Activated T-cell treated with anti-CD3 and anti-CD28 coated beads, Interleukin-2, amount 50 U/mL, for 1 hour (primary cell): ENCODE measurements at regions not wholly inside any gene's neighbourhood (a gene's known extent, or its start where the extent isn't known, plus 50 kb on each side); places are given as distances from the start of the nearest gene placed in this dataset.
"Not testable (repeated sequence)": the region's sequence is repeated elsewhere in the genome, so short reads cannot be mapped to it uniquely, and the experiment has no call there.

Source experiments
- DNase-seq: peaks from one replicate; pipeline ENCODE4 v3.0.0-alpha.2; 2020

- no peak for DNase-seq
Measured at GRCh38 chr18:60060026-60060425, 160.2 kb downstream of the PMAIP1 start.

GRCh38 chr18:60059216-60059615, 159.4 kb downstream of the PMAIP1 start:
- DNase-seq, result no peak

GRCh38 chr18:60053747-60054304, 154.0 kb downstream of the PMAIP1 start:
- no peak for DNase-seq

- no peak for DNase-seq
Measured at GRCh38 chr18:60050821-60051220, 151.0 kb downstream of the PMAIP1 start.

GRCh38 chr18:60049172-60049571, 149.4 kb downstream of the PMAIP1 start:
- no peak for DNase-seq

- DNase-seq, result no peak
Measured at GRCh38 chr18:60047556-60047955, 147.8 kb downstream of the PMAIP1 start.

GRCh38 chr18:60044290-60045006, 144.7 kb downstream of the PMAIP1 start:
- no peak for DNase-seq

- DNase-seq, result no peak
Measured at GRCh38 chr18:60040971-60041370, 141.2 kb downstream of the PMAIP1 start.

GRCh38 chr18:60038731-60039130, 138.9 kb downstream of the PMAIP1 start:
- no peak for DNase-seq

GRCh38 chr18:60027397-60027796, 127.6 kb downstream of the PMAIP1 start:
- no peak for DNase-seq

- no peak for DNase-seq
Measured at GRCh38 chr18:60024857-60025256, 125.1 kb downstream of the PMAIP1 start.

GRCh38 chr18:60024345-60024744, 124.5 kb downstream of the PMAIP1 start:
- DNase-seq, result no peak

- DNase-seq, result no peak
Measured at GRCh38 chr18:60022671-60023276, 123.0 kb downstream of the PMAIP1 start.

GRCh38 chr18:60021556-60021955, 121.8 kb downstream of the PMAIP1 start:
- no peak for DNase-seq

GRCh38 chr18:60020107-60020925, 120.5 kb downstream of the PMAIP1 start:
- no peak for DNase-seq

GRCh38 chr18:60019463-60019840, 119.7 kb downstream of the PMAIP1 start:
- DNase-seq, result no peak

GRCh38 chr18:60018618-60019462, 119.0 kb downstream of the PMAIP1 start:
- DNase-seq, result no peak

GRCh38 chr18:60018134-60018533, 118.3 kb downstream of the PMAIP1 start:
- not testable (repeated sequence) for DNase-seq

GRCh38 chr18:60017371-60017770, 117.6 kb downstream of the PMAIP1 start:
- no peak for DNase-seq

GRCh38 chr18:60015826-60016225, 116.0 kb downstream of the PMAIP1 start:
- DNase-seq, result not testable (repeated sequence)

- not testable (repeated sequence) for DNase-seq
Measured at GRCh38 chr18:60013148-60013547, 113.4 kb downstream of the PMAIP1 start.

- no peak for DNase-seq
Measured at GRCh38 chr18:60010984-60011383, 111.2 kb downstream of the PMAIP1 start.

GRCh38 chr18:60010513-60010912, 110.7 kb downstream of the PMAIP1 start:
- DNase-seq, result no peak
